Endometrium (tissue), 2 donors: ENCODE measurements at regions not wholly inside any gene's neighbourhood (a gene's known extent, or its start where the extent isn't known, plus 50 kb on each side); places are given as distances from the start of the nearest gene placed in this dataset.

Experiments
- FAIRE-seq: peaks from 2 replicates; lab custom pipeline; 2012; peaks lifted over from hg19 to GRCh38; lab: Jason Lieb, UNC
- donor health status: control.
- donor health status: control.

- no peak for FAIRE-seq
Observed at GRCh38 chr18:41621177-41621576, 333.9 kb upstream of the PIK3C3 start.

GRCh38 chr18:41618147-41618546 is 336.9 kb upstream of the PIK3C3 start:
- FAIRE-seq, result no peak

GRCh38 chr18:41617647-41618046 is 337.4 kb upstream of the PIK3C3 start:
- no peak for FAIRE-seq

GRCh38 chr18:41613003-41613609 is 341.9 kb upstream of the PIK3C3 start:
- no peak for FAIRE-seq

GRCh38 chr18:41604964-41605363 is 350.1 kb upstream of the PIK3C3 start:
- no peak for FAIRE-seq

GRCh38 chr18:41602034-41602433 is 353.0 kb upstream of the PIK3C3 start:
- FAIRE-seq, result no peak

GRCh38 chr18:41600693-41601391 is 354.2 kb upstream of the PIK3C3 start:
- FAIRE-seq, result no peak

- FAIRE-seq, result no peak
Observed at GRCh38 chr18:41599466-41599865, 355.6 kb upstream of the PIK3C3 start.

- FAIRE-seq, result no peak
Observed at GRCh38 chr18:41594582-41594981, 360.5 kb upstream of the PIK3C3 start.

- no peak for FAIRE-seq
Observed at GRCh38 chr18:41593171-41593675, 361.8 kb upstream of the PIK3C3 start.

- FAIRE-seq, result no peak
Observed at GRCh38 chr18:41587976-41588375, 367.1 kb upstream of the PIK3C3 start.

- no peak for FAIRE-seq
Observed at GRCh38 chr18:41585512-41585911, 369.5 kb upstream of the PIK3C3 start.

GRCh38 chr18:41579185-41579584 is 375.8 kb upstream of the PIK3C3 start:
- FAIRE-seq, result no peak

- FAIRE-seq, result no peak
Observed at GRCh38 chr18:41577529-41577928, 377.5 kb upstream of the PIK3C3 start.

GRCh38 chr18:41576643-41577042 is 378.4 kb upstream of the PIK3C3 start:
- FAIRE-seq, result no peak

- no peak for FAIRE-seq
Observed at GRCh38 chr18:41569867-41570266, 385.2 kb upstream of the PIK3C3 start.

- FAIRE-seq, result no peak
Observed at GRCh38 chr18:41561961-41562360, 393.1 kb upstream of the PIK3C3 start.

- no peak for FAIRE-seq
Observed at GRCh38 chr18:41558715-41559114, 396.3 kb upstream of the PIK3C3 start.

GRCh38 chr18:41553716-41554115 is 401.3 kb upstream of the PIK3C3 start:
- no peak for FAIRE-seq

- FAIRE-seq, result no peak
Observed at GRCh38 chr18:41548521-41549260, 406.3 kb upstream of the PIK3C3 start.

- FAIRE-seq, result no peak
Observed at GRCh38 chr18:41545091-41545888, 409.7 kb upstream of the PIK3C3 start.

GRCh38 chr18:41543815-41544214 is 411.2 kb upstream of the PIK3C3 start:
- FAIRE-seq, result no peak
